HEK293 (cell line): ENCODE measurements at regions not wholly inside any gene's neighbourhood (a gene's known extent, or its start where the extent isn't known, plus 50 kb on each side); places are given as distances from the start of the nearest gene placed in this dataset.

Source experiments
- CTCF ChIA-PET: fragments of 350-600 bp; formaldehyde crosslinking; extraction: SDS; loops from one replicate; lab custom pipeline; 2021; ENCODE audit warnings: antibody characterized with exemption; lab: Yijun Ruan, JAX
- POLR2A ChIA-PET: fragments of 300-600 bp; formaldehyde crosslinking; extraction: SDS; loops from one replicate; lab custom pipeline; 2020; ENCODE audit warnings: antibody characterized with exemption, inconsistent platforms; lab: Yijun Ruan, JAX
- H3K27ac ChIP-seq: fragments of 200-500 bp; sonication (Bioruptor generic); 2 replicates; pipeline ENCODE4 v1.5.1; 2014; ENCODE audit warnings: low read depth, low read length, control low read depth, inconsistent platforms; ENCODE audit errors: extremely low read depth
- H3K36me3 ChIP-seq, 2 experiments: fragments of 200-500 bp in 1 of 2; sonication (Bioruptor generic) in 1 of 2; 1 replicate in 1 of 2; 2 replicates in 1 of 2; pipeline ENCODE4 v1.5.1; 2014 to 2017; ENCODE audit warnings: inconsistent platforms in 2 of 2, low read length in 2 of 2; ENCODE audit not compliant: control insufficient read depth in 2 of 2, insufficient read depth in 1 of 2
- H3K4me1 ChIP-seq: fragments of 200-500 bp; sonication (Bioruptor generic); 2 replicates; pipeline ENCODE4 v1.5.1; 2014; ENCODE audit warnings: mild to moderate bottlenecking, low read length, inconsistent platforms; ENCODE audit not compliant: control insufficient read depth, insufficient read depth
- H3K4me3 ChIP-seq: 2 replicates; pipeline ENCODE4 v1.5.1; 2011; ENCODE audit warnings: low read depth, mild to moderate bottlenecking, control low read depth, low read length, moderate library complexity
- H3K9me3 ChIP-seq: fragments of 200-500 bp; sonication (Bioruptor generic); 2 replicates; pipeline ENCODE4 v1.5.1; 2014; ENCODE audit warnings: low read depth, low read length, inconsistent platforms; ENCODE audit not compliant: control insufficient read depth, insufficient read depth
- REPIN1 ChIP-seq: fragments of 450-650 bp; formaldehyde crosslinking; IDR thresholded peaks from 2 replicates; pipeline ENCODE4 v1.5.1; 2017; ENCODE audit warnings: missing biosample characterization, missing genetic modification characterization, low read depth
- SP2 ChIP-seq: fragments of 450-650 bp; formaldehyde crosslinking; IDR thresholded peaks from 2 replicates; pipeline ENCODE4 v1.5.1; 2016; ENCODE audit warnings: missing biosample characterization, missing genetic modification characterization
- SP3 ChIP-seq: fragments of 450-650 bp; formaldehyde crosslinking; IDR thresholded peaks from 2 replicates; pipeline ENCODE4 v1.5.1; 2016; ENCODE audit warnings: missing biosample characterization, missing genetic modification characterization
- TRIM28 ChIP-seq: IDR thresholded peaks from 2 replicates; pipeline ENCODE4 v1.6.1; 2011; ENCODE audit warnings: low read length, control low read depth, borderline replicate concordance
- TSHZ1 ChIP-seq: fragments of 450-650 bp; formaldehyde crosslinking; IDR thresholded peaks from 2 replicates; pipeline ENCODE4 v1.5.1; 2016; ENCODE audit warnings: missing biosample characterization, missing genetic modification characterization, borderline replicate concordance
- ZBTB6 ChIP-seq: fragments of 450-650 bp; formaldehyde crosslinking; IDR thresholded peaks from 2 replicates; pipeline ENCODE4 v1.5.1; 2017; ENCODE audit warnings: missing biosample characterization, missing genetic modification characterization
- ZFP41 ChIP-seq: fragments of 450-650 bp; formaldehyde crosslinking; IDR thresholded peaks from 2 replicates; pipeline ENCODE4 v1.5.1; 2016; ENCODE audit warnings: missing biosample characterization, missing genetic modification characterization, borderline replicate concordance
- ZNF140 ChIP-seq: fragments of 450-650 bp; formaldehyde crosslinking; IDR thresholded peaks from 2 replicates; pipeline ENCODE4 v1.5.1; 2016; ENCODE audit warnings: missing biosample characterization, missing genetic modification characterization
- ZNF155 ChIP-seq: fragments of 450-650 bp; formaldehyde crosslinking; IDR thresholded peaks from 2 replicates; pipeline ENCODE4 v1.5.1; 2016; ENCODE audit warnings: missing biosample characterization, missing genetic modification characterization
- ZNF169 ChIP-seq: fragments of 450-650 bp; formaldehyde crosslinking; IDR thresholded peaks from 2 replicates; pipeline ENCODE4 v1.5.1; 2016; ENCODE audit warnings: missing biosample characterization, missing genetic modification characterization
- ZNF184 ChIP-seq: fragments of 450-650 bp; IDR thresholded peaks from 2 replicates; pipeline ENCODE4 v1.5.1; 2018; ENCODE audit warnings: missing biosample characterization, mild to moderate bottlenecking, missing genetic modification characterization
- ZNF2 ChIP-seq: fragments of 450-650 bp; formaldehyde crosslinking; IDR thresholded peaks from 2 replicates; pipeline ENCODE4 v1.5.1; 2016; ENCODE audit warnings: missing biosample characterization, missing genetic modification characterization
- ZNF214 ChIP-seq: fragments of 450-650 bp; formaldehyde crosslinking; IDR thresholded peaks from 2 replicates; pipeline ENCODE4 v1.5.1; 2017; ENCODE audit warnings: missing biosample characterization, mild to moderate bottlenecking, missing genetic modification characterization, borderline replicate concordance
- ZNF24 ChIP-seq: fragments of 450-650 bp; formaldehyde crosslinking; IDR thresholded peaks from 2 replicates; pipeline ENCODE4 v1.5.1; 2016; ENCODE audit warnings: missing biosample characterization, missing genetic modification characterization
- ZNF335 ChIP-seq: fragments of 450-650 bp; formaldehyde crosslinking; conservative IDR thresholded peaks from 2 replicates; pipeline ENCODE4 v1.5.1; 2016; ENCODE audit warnings: missing biosample characterization, missing genetic modification characterization
- ZNF514 ChIP-seq: fragments of 450-650 bp; formaldehyde crosslinking; IDR thresholded peaks from 2 replicates; pipeline ENCODE4 v1.5.1; 2016; ENCODE audit warnings: missing biosample characterization, missing genetic modification characterization
- ZNF610 ChIP-seq: fragments of 450-650 bp; formaldehyde crosslinking; IDR thresholded peaks from 2 replicates; pipeline ENCODE4 v1.5.1; 2016; ENCODE audit warnings: missing biosample characterization, missing genetic modification characterization, borderline replicate concordance
- ZNF629 ChIP-seq: fragments of 450-650 bp; formaldehyde crosslinking; IDR thresholded peaks from 2 replicates; pipeline ENCODE4 v1.5.1; 2017; ENCODE audit warnings: missing biosample characterization, missing genetic modification characterization
- ZNF747 ChIP-seq: fragments of 450-650 bp; formaldehyde crosslinking; IDR thresholded peaks from 2 replicates; pipeline ENCODE4 v1.5.1; 2016; ENCODE audit warnings: missing biosample characterization, missing genetic modification characterization
- ZNF768 ChIP-seq: fragments of 450-650 bp; formaldehyde crosslinking; IDR thresholded peaks from 2 replicates; pipeline ENCODE4 v1.5.1; 2018; ENCODE audit warnings: missing biosample characterization, mild to moderate bottlenecking, missing genetic modification characterization
- ZSCAN16 ChIP-seq: fragments of 450-650 bp; formaldehyde crosslinking; IDR thresholded peaks from 2 replicates; pipeline ENCODE4 v1.5.1; 2016; ENCODE audit warnings: missing biosample characterization, missing genetic modification characterization
- ZSCAN5A ChIP-seq: fragments of 450-650 bp; formaldehyde crosslinking; IDR thresholded peaks from 2 replicates; pipeline ENCODE4 v1.5.1; 2016; ENCODE audit warnings: missing biosample characterization, missing genetic modification characterization

GRCh38 chr12:124689631-124690030, 122.2 kb upstream of the NCOR2 start:
- TF ChIP-seq REPIN1 (tag by site-specific recombination) (no peak), ZFP41 (no peak), ZNF335 (tag by site-specific recombination) (no peak), ZNF169 (tag by site-specific recombination) (no peak), ZSCAN16 (tag by site-specific recombination) (peak; percentile 36; the same call in 1 of the 2 replicates), ZNF24 (tag by site-specific recombination) (no peak), TRIM28 (no peak)
- ChIA-PET CTCF (no interaction called here), POLR2A (no interaction called here)
- Histone ChIP-seq H3K4me1 (peaks cover 2% of the 10 kb centered on the region), H3K27ac (no peak overlapping the region), H3K36me3 (no peaks in the 10 kb centered on the region), H3K4me3 (no peak overlapping the region), H3K9me3 (no peaks in the 10 kb centered on the region)

GRCh38 chr12:124688356-124688992, 121.1 kb upstream of the NCOR2 start:
- ChIA-PET POLR2A (no interaction called here), CTCF (no interaction called here)
- H3K4me1 ChIP-seq, result no peaks in the 10 kb centered on the region; the same call in 1 of the 2 replicates
- no peak overlapping the region for H3K4me3 ChIP-seq
- H3K9me3 ChIP-seq, result no peaks in the 10 kb centered on the region
- TF ChIP-seq ZNF768 (tag by site-specific recombination) (peak; percentile 88), SP3 (tag by site-specific recombination) (no peak)
- no peak overlapping the region for H3K27ac ChIP-seq
- H3K36me3 ChIP-seq, result no peaks in the 10 kb centered on the region

- H3K4me3 ChIP-seq, result no peak overlapping the region
- CTCF ChIA-PET, result no interaction called here
- no peak overlapping the region for H3K27ac ChIP-seq
- H3K4me1 ChIP-seq, result no peaks in the 10 kb centered on the region; the same call in 1 of the 2 replicates
- H3K36me3 ChIP-seq, result no peaks in the 10 kb centered on the region
- POLR2A ChIA-PET, result no interaction called here
- H3K9me3 ChIP-seq, result no peaks in the 10 kb centered on the region
- no peak for TF ChIP-seq ZNF2 (tag by site-specific recombination)
- no peak for TF ChIP-seq ZNF184 (tag by site-specific recombination)
- no peak for TF ChIP-seq ZNF610 (tag by site-specific recombination)
- no peak for TF ChIP-seq ZSCAN5A (tag by site-specific recombination)
- TF ChIP-seq ZNF140, result no peak
- no peak for TF ChIP-seq ZNF747 (tag by site-specific recombination)
- TF ChIP-seq SP2, result no peak
- TF ChIP-seq ZBTB6, result no peak
- TF ChIP-seq ZNF629 (tag by site-specific recombination), result no peak
- TF ChIP-seq ZNF155 (tag by site-specific recombination), result no peak
- no peak for TF ChIP-seq ZNF214
- TF ChIP-seq TSHZ1, result no peak
- TF ChIP-seq ZNF514 (tag by site-specific recombination), result no peak
Measured at GRCh38 chr12:124687917-124688316, 120.5 kb upstream of the NCOR2 start.
